ENCODE measurements at regions not wholly inside any gene's neighbourhood (a gene's known extent, or its start where the extent isn't known, plus 50 kb on each side); places are given as distances from the start of the nearest gene placed in this dataset.

- no peak overlapping the region for H3K4me2 ChIP-seq (replicated peaks; ENCODE audit: low read depth, low read length, poor library complexity, severe bottlenecking)
- no peak for DNase-seq
- no CpG with 5 or more reads among the region's 1 CpG for WGBS (ENCODE audit: insufficient coverage)
- peaks cover 47% of the 10 kb centered on the region for H3K27me3 Mint-ChIP-seq
- H4K20me1 ChIP-seq (ENCODE audit: control insufficient read depth, insufficient read depth, low read length, poor library complexity, severe bottlenecking): no peaks in the 10 kb centered on the region
- H3K9ac ChIP-seq (ENCODE audit: low read length): no peak overlapping the region
- H3K9me3 ChIP-seq (ENCODE audit: control extremely low read depth in 1 of 3, control insufficient read depth in 2 of 3, insufficient read depth in 1 of 3, low read length in 2 of 3): peaks cover 0 to 2% (median 0%) of the 10 kb centered on the region in 3 donors
- H3K4me3 ChIP-seq (ENCODE audit: control extremely low read depth in 1 of 5, extremely low read depth in 1 of 5, insufficient read depth in 1 of 5, low read depth in 2 of 5, low read length in 4 of 5): no peak overlapping the region
- no peak overlapping the region for H2AFZ ChIP-seq (ENCODE audit: insufficient read depth, low read depth, low read length, poor library complexity, severe bottlenecking)
- no peaks in the 10 kb centered on the region for H3K36me3 ChIP-seq (replicated peaks in 1 of 2; ENCODE audit: control extremely low read depth in 1 of 2, control insufficient read depth in 1 of 2, extremely low read depth in 1 of 2, insufficient read depth in 2 of 2, low read length in 1 of 2)
- H3K27me3 ChIP-seq (replicated peaks in 1 of 4; ENCODE audit: control extremely low read depth in 1 of 4, control insufficient read depth in 3 of 4, insufficient read depth in 4 of 4, low read length in 3 of 4): peaks cover 0 to 31% (median 4%) of the 10 kb centered on the region in 4 experiments
- H3K4me1 Mint-ChIP-seq: no peaks in the 10 kb centered on the region
- ATAC-seq (ENCODE audit: low read depth): no peak
- H3K27ac ChIP-seq (ENCODE audit: low read length in 2 of 2): no peak overlapping the region
- no peaks in the 10 kb centered on the region for H3K79me2 ChIP-seq (ENCODE audit: control insufficient read depth, insufficient read depth, low read length)
- intact Hi-C loops (cut with micrococcal nuclease): no loop called here
- no peaks in the 10 kb centered on the region for H3K9me3 Mint-ChIP-seq (ENCODE audit: insufficient read depth)
- no peak overlapping the region for H3K4me3 Mint-ChIP-seq
- H3K4me1 ChIP-seq (ENCODE audit: control insufficient read depth in 2 of 2, insufficient read depth in 2 of 2, low read length in 2 of 2): no peaks in the 10 kb centered on the region
- TF ChIP-seq EZH2 (IDR thresholded peaks at IDR 0.05; ENCODE audit: borderline replicate concordance, insufficient read depth, low read depth, low read length, poor library complexity, severe bottlenecking) (no peak), CTCF (IDR thresholded peaks at IDR 0.05) (no peak)
- CTCF ChIA-PET: interaction anchor here (1.6 to 3.0 kb wide), 3 partner anchors 9 to 137 kb away, joined by 3 to 18 read pairs (median 4); no protein-coding TSS in a partner anchor
- H3K27ac Mint-ChIP-seq: no peak overlapping the region
- POLR2A ChIA-PET: no interaction called here
Observed at GRCh38 chr1:110756506-110756905, 81.8 kb upstream of the KCNA3 start.

- no peaks in the 10 kb centered on the region for H3K9me3 Mint-ChIP-seq (ENCODE audit: insufficient read depth)
Observed at GRCh38 chr1:110752941-110753725, 78.4 kb upstream of the KCNA3 start.

More at GRCh38 chr1:110752941-110753725, 78.4 kb upstream of the KCNA3 start:
- peaks cover 0 to 2% (median 0%) of the 10 kb centered on the region in 3 donors for H3K9me3 ChIP-seq (ENCODE audit: control extremely low read depth in 1 of 3, control insufficient read depth in 2 of 3, insufficient read depth in 1 of 3, low read length in 2 of 3)
- DNase-seq (no peak), ATAC-seq (ENCODE audit: low read depth) (no peak)
- no peaks in the 10 kb centered on the region for H4K20me1 ChIP-seq (ENCODE audit: control insufficient read depth, insufficient read depth, low read length, poor library complexity, severe bottlenecking)
- peaks cover 45% of the 10 kb centered on the region for H3K27me3 Mint-ChIP-seq
- H3K79me2 ChIP-seq (ENCODE audit: control insufficient read depth, insufficient read depth, low read length): no peaks in the 10 kb centered on the region
- no peak overlapping the region for H3K9ac ChIP-seq (ENCODE audit: low read length)
- no peaks in the 10 kb centered on the region for H3K4me1 ChIP-seq (ENCODE audit: control insufficient read depth in 2 of 2, insufficient read depth in 2 of 2, low read length in 2 of 2)
- H3K27ac ChIP-seq (ENCODE audit: low read length in 2 of 2): no peak overlapping the region
- ChIA-PET CTCF (no interaction called here), POLR2A (no interaction called here)
- intact Hi-C loops (cut with micrococcal nuclease): no loop called here
- TF ChIP-seq EZH2 (IDR thresholded peaks at IDR 0.05; ENCODE audit: borderline replicate concordance, insufficient read depth, low read depth, low read length, poor library complexity, severe bottlenecking) (no peak), CTCF (IDR thresholded peaks at IDR 0.05) (no peak)
- no peak overlapping the region for H3K4me2 ChIP-seq (replicated peaks; ENCODE audit: low read depth, low read length, poor library complexity, severe bottlenecking)
- H3K4me1 Mint-ChIP-seq: no peaks in the 10 kb centered on the region
- WGBS (ENCODE audit: insufficient coverage): over 99% methylated on average over 16 of the region's 23 CpGs
- H3K36me3 ChIP-seq (replicated peaks in 1 of 2; ENCODE audit: control extremely low read depth in 1 of 2, control insufficient read depth in 1 of 2, extremely low read depth in 1 of 2, insufficient read depth in 2 of 2, low read length in 1 of 2): no peaks in the 10 kb centered on the region
- H3K27me3 ChIP-seq (replicated peaks in 1 of 4; ENCODE audit: control extremely low read depth in 1 of 4, control insufficient read depth in 3 of 4, insufficient read depth in 4 of 4, low read length in 3 of 4): peaks cover 0 to 22% (median 10%) of the 10 kb centered on the region in 4 experiments
- H3K4me3 ChIP-seq (ENCODE audit: control extremely low read depth in 1 of 5, extremely low read depth in 1 of 5, insufficient read depth in 1 of 5, low read depth in 2 of 5, low read length in 4 of 5): no peak overlapping the region
- no peak overlapping the region for H3K27ac Mint-ChIP-seq
- H2AFZ ChIP-seq (ENCODE audit: insufficient read depth, low read depth, low read length, poor library complexity, severe bottlenecking): no peak overlapping the region
- no peak overlapping the region for H3K4me3 Mint-ChIP-seq
